Uterus (tissue), 2 donors: ENCODE measurements at regions not wholly inside any gene's neighbourhood (a gene's known extent, or its start where the extent isn't known, plus 50 kb on each side); places are given as distances from the start of the nearest gene placed in this dataset.

Source experiments
- CTCF ChIP-seq, 4 experiments: fragments of 200-600 bp in 2 of 4; fragments of 450-650 bp in 2 of 4; sonication (generic) in 2 of 4; IDR thresholded peaks; one replicate each; pipeline ENCODE4 v1.5.1; 2016 to 2019; ENCODE audit warnings: antibody characterized with exemption in 4 of 4, mild to moderate bottlenecking in 2 of 4, moderate library complexity in 1 of 4
- POLR2A ChIP-seq, 2 donors: fragments of 450-650 bp; IDR thresholded peaks; one replicate each; pipeline ENCODE4 v1.6.1; 2016; ENCODE audit warnings: antibody characterized with exemption in 2 of 2, mild to moderate bottlenecking in 1 of 2, moderate library complexity in 1 of 2

- TF ChIP-seq CTCF (IDR thresholded peaks at IDR 0.05) (no peak), POLR2A (IDR thresholded peaks at IDR 0.05) (no peak)
These were observed 84.6 kb upstream of the TCF21 start for GRCh38 chr6:133804265-133804664.
